Vagina (tissue), 2 donors: ENCODE measurements at regions not wholly inside any gene's neighbourhood (a gene's known extent, or its start where the extent isn't known, plus 50 kb on each side); places are given as distances from the start of the nearest gene placed in this dataset.

Experiments
- DNase-seq, 2 donors: peaks; one replicate each; pipeline ENCODE4 v3.0.0-alpha.2; 2017; ENCODE audit errors: extremely low spot score in 2 of 2
- H3K27ac ChIP-seq: fragments of 200-600 bp; sonication (generic); one replicate; pipeline ENCODE4 v1.5.1; 2019
- H3K27me3 ChIP-seq: fragments of 200-600 bp; sonication (generic); one replicate; pipeline ENCODE4 v1.5.1; 2019
- H3K36me3 ChIP-seq, 2 donors: fragments of 200-600 bp; sonication (generic); one replicate each; pipeline ENCODE4 v1.5.1; 2017 to 2019
- H3K4me1 ChIP-seq: fragments of 200-600 bp; sonication (generic); one replicate; pipeline ENCODE4 v1.5.1; 2019
- H3K4me3 ChIP-seq, 2 donors: fragments of 200-600 bp; sonication (generic); 1 replicate in 1 of 2; 2 replicates in 1 of 2; pipeline ENCODE4 v1.5.1; 2016 to 2019
- H3K9me3 ChIP-seq: fragments of 200-600 bp; sonication (generic); one replicate; pipeline ENCODE4 v1.5.1; 2019
- POLR2A ChIP-seq, 2 donors: fragments of 450-650 bp; IDR thresholded peaks; one replicate each; pipeline ENCODE4 v1.6.1; 2017; ENCODE audit warnings: antibody characterized with exemption in 2 of 2, mild to moderate bottlenecking in 2 of 2, moderate library complexity in 2 of 2
- POLR2AphosphoS5 ChIP-seq, 2 donors: sonication (generic); formaldehyde crosslinking; IDR thresholded peaks; one replicate each; pipeline ENCODE4 v1.9.0; 2017; ENCODE audit warnings: antibody characterized with exemption in 2 of 2, mild to moderate bottlenecking in 2 of 2, low read depth in 1 of 2; ENCODE audit not compliant: insufficient read depth in 1 of 2
- intact Hi-C: fragments of 100-400 bp; cut with DNase I; formaldehyde crosslinking; loops from one replicate; pipeline ENCODE4 v1.15.1; 2023
- TF ChIP-seq, protein P1 (sequence below), 3 experiments: fragments of 450-650 bp in 2 of 3; fragments of 200-600 bp in 1 of 3; sonication (generic) in 1 of 3; IDR thresholded peaks; one replicate each; pipeline ENCODE4 v1.5.1; 2017 to 2019; ENCODE audit warnings: antibody characterized with exemption in 3 of 3, mild to moderate bottlenecking in 2 of 3, moderate library complexity in 2 of 3

DNA sequence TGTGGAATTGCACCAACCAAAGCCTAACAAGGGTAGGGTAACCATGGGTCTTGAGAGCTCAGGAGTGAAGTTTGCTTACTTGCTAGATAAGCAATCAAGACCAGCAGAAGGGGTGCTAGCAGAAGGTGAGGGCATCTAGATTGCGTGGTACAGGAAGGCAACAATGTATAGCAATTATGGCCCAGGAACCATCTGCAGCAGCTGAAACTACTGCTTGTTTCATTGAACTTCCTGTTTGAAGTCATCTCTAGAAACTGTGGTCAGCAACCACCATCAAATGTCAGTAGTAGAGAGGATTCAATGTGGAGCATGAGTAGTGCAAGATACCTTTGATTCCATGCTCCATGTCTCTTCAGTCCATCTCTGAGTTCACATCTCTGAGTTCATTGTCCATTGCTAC, 462.1 kb upstream of the GRAMD2B start:
- no peak for DNase-seq
- intact Hi-C loops: no loop called here
- Histone ChIP-seq H3K4me3 (no peak overlapping the region), H3K4me1 (no peaks in the 10 kb centered on the region), H3K9me3 (no peaks in the 10 kb centered on the region), H3K27ac (no peak overlapping the region), H3K27me3 (no peaks in the 10 kb centered on the region), H3K36me3 (no peaks in the 10 kb centered on the region)
- TF ChIP-seq POLR2AphosphoS5 (IDR thresholded peaks at IDR 0.05; ENCODE audit: insufficient read depth in 1 of 2, low read depth in 1 of 2) (no peak), POLR2A (IDR thresholded peaks at IDR 0.05) (no peak)
- TF ChIP-seq, protein P1, sequence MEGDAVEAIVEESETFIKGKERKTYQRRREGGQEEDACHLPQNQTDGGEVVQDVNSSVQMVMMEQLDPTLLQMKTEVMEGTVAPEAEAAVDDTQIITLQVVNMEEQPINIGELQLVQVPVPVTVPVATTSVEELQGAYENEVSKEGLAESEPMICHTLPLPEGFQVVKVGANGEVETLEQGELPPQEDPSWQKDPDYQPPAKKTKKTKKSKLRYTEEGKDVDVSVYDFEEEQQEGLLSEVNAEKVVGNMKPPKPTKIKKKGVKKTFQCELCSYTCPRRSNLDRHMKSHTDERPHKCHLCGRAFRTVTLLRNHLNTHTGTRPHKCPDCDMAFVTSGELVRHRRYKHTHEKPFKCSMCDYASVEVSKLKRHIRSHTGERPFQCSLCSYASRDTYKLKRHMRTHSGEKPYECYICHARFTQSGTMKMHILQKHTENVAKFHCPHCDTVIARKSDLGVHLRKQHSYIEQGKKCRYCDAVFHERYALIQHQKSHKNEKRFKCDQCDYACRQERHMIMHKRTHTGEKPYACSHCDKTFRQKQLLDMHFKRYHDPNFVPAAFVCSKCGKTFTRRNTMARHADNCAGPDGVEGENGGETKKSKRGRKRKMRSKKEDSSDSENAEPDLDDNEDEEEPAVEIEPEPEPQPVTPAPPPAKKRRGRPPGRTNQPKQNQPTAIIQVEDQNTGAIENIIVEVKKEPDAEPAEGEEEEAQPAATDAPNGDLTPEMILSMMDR (IDR thresholded peaks at IDR 0.05): no peak

DNA sequence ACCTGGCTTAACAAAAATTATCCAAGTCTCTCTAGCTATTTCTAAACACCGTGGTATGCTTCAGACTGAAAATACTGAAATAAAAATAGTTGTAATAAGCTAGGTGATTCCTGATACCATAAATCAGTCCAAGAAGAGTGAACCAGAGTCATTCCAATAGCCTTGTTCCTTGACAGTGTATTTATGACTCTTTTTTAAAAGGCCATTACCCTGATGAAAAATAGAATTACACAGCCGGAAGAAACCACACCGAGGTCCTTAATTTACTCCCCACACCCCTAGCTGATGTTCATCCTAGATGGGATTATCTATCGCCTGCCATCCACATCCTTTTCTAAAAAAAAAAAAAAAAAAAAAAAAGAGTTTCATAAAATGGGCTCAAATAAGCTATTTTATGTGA, 457.6 kb upstream of the GRAMD2B start:
- Histone ChIP-seq H3K4me3 (no peak overlapping the region), H3K27me3 (no peaks in the 10 kb centered on the region), H3K36me3 (no peaks in the 10 kb centered on the region), H3K4me1 (no peaks in the 10 kb centered on the region), H3K27ac (no peak overlapping the region), H3K9me3 (no peaks in the 10 kb centered on the region)
- DNase-seq: no peak
- intact Hi-C loops: no loop called here
- TF ChIP-seq, protein P1 (IDR thresholded peaks at IDR 0.05): no peak

DNA sequence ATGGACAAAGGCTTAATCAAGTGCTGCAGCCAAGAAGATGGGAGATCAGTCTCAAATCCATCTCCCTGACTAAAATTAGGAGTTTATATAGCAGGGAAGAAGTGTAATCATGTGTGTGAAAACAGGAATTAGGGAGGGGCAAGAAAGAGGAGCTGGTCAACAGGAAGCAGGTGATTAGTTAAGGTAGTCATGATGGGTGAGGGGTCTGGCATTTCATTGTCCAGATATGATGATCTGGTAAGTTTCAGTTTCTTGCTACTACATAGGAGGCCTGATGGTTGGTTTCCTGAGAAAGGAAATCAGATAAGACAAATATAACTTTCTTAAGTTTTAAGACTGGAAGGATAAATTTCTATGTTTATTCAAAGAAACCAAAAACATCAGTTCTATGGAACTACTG, 455.6 kb upstream of the GRAMD2B start:
- no peak overlapping the region for H3K4me3 ChIP-seq
- TF ChIP-seq POLR2AphosphoS5 (IDR thresholded peaks at IDR 0.05; ENCODE audit: insufficient read depth in 1 of 2, low read depth in 1 of 2): no peak
- no peak for DNase-seq
- intact Hi-C loops: no loop called here
- H3K9me3 ChIP-seq: no peaks in the 10 kb centered on the region
- no peak overlapping the region for H3K27ac ChIP-seq
- no peaks in the 10 kb centered on the region for H3K36me3 ChIP-seq
- no peaks in the 10 kb centered on the region for H3K4me1 ChIP-seq
- no peaks in the 10 kb centered on the region for H3K27me3 ChIP-seq

DNA sequence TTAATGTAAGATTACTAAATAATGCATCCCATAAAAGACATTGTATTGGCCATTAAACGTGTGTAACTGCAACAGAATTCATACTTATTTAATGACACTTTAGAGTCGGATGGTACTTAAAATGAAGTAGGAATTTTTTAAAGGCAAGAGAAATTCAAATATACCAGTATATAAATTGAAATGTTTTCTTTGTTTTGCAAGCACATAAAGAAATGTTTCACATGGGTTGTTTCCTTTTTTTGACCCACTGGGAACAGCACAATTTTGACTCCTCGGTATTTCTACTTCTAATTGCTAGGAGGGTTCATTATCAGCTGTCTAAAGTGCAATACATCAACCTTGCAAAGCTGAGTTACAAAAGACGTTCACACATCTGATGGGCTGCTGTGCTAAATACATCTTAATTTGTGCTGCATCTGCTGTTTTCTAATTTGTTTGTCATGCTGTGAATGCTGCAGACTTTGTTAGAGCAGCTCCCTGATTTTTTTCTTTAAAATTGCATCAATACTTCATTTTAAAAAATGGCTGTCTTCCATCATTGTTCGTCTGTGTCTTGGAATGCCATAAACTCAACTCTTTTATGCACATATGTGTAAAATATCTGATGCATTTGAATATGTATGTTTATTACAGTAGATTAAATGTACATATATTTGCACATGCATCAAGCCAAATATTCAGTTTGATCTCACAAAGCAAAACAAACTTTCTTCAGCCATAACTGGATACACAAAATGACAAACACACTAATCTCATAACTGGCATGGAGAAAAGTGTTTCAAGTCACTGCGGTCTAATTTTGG, 454.0 kb upstream of the GRAMD2B start:
- H3K36me3 ChIP-seq: no peaks in the 10 kb centered on the region
- no peaks in the 10 kb centered on the region for H3K4me1 ChIP-seq
- H3K27me3 ChIP-seq: no peaks in the 10 kb centered on the region
- intact Hi-C loops: no loop called here
- no peak overlapping the region for H3K4me3 ChIP-seq
- DNase-seq: no peak
- no peak overlapping the region for H3K27ac ChIP-seq
- H3K9me3 ChIP-seq: no peaks in the 10 kb centered on the region
- TF ChIP-seq, protein P1 (IDR thresholded peaks at IDR 0.05): no peak
- TF ChIP-seq POLR2A (IDR thresholded peaks at IDR 0.05) (no peak), POLR2AphosphoS5 (IDR thresholded peaks at IDR 0.05; ENCODE audit: insufficient read depth in 1 of 2, low read depth in 1 of 2) (no peak)

DNA sequence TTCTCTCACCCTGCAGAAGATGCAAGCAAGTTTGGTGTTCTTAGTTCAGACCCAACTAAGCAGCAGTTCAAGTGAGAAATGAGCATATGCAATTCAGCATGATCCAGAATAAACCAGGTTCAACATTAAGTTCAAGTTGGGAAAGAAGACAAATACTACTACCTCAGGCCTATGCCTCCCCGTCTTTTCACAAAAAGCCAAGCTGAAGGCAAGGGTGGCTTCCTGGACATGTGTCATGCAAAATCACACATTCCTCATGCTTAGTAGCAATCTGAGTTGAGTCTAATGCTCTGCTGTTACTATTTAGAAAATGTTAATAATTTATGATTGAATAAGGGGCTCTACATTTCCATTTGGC, 453.4 kb upstream of the GRAMD2B start:
- TF ChIP-seq POLR2AphosphoS5 (IDR thresholded peaks at IDR 0.05; ENCODE audit: insufficient read depth in 1 of 2, low read depth in 1 of 2): no peak
- TF ChIP-seq, protein P1 (IDR thresholded peaks at IDR 0.05): no peak
- TF ChIP-seq POLR2A (IDR thresholded peaks at IDR 0.05): no peak
- H3K27me3 ChIP-seq: no peaks in the 10 kb centered on the region
- H3K4me1 ChIP-seq: no peaks in the 10 kb centered on the region
- no peak overlapping the region for H3K4me3 ChIP-seq
- no peaks in the 10 kb centered on the region for H3K9me3 ChIP-seq
- intact Hi-C loops: loop anchor here (10.0 kb wide), 1 partner anchor 1385 kb away; no protein-coding TSS in a partner anchor
- H3K36me3 ChIP-seq: no peaks in the 10 kb centered on the region
- H3K27ac ChIP-seq: no peak overlapping the region
- DNase-seq: no peak
